ENCODE measurements at regions not wholly inside any gene's neighbourhood (a gene's known extent, or its start where the extent isn't known, plus 50 kb on each side); places are given as distances from the start of the nearest gene placed in this dataset.

DNA sequence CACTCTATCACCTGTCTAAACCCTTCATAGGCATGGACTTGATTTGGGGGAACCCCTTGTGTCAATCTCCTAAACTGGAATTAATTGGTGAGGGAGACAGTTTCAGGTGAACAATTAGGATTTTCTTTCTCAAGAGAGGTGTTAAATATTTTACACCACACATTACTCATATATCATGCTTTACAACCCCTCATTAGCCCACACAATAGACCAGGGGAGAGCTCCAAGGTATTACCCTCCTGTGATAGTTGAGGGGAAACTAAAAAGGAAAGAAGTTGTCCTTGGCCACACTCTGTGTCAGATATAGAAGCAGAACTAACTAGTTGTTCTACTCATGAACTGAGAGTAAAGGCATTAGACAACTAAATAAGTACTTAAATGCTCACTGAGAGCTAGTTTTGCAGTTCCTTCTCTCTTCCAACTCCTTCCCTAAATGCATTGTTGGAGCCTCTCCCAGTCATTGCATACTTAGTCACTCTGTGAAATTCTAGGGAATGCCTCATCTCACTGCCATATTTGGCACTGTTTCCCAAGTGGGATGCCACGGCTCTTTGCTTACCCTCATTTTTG lies 183.7 kb upstream of the CEP162 start:
- Histone ChIP-seq H2AFZ (no peak overlapping the region), H3K27me3 (ENCODE audit: insufficient read depth) (no peaks in the 10 kb centered on the region), H3K9me2 (ENCODE audit: insufficient read depth) (no peaks in the 10 kb centered on the region), H3K36me3 (ENCODE audit: insufficient read depth) (no peaks in the 10 kb centered on the region), H3K4me1 (ENCODE audit: insufficient read depth) (no peaks in the 10 kb centered on the region), H3F3A (replicated peaks; ENCODE audit: low read depth) (no peaks in the 10 kb centered on the region), H3K4me2 (no peak overlapping the region), H3K4me3 (no peak overlapping the region), H3K79me2 (replicated peaks; ENCODE audit: insufficient read depth) (no peaks in the 10 kb centered on the region), H3K27ac (ENCODE audit: low read depth) (no peak overlapping the region), H4K20me1 (replicated peaks; ENCODE audit: insufficient read depth) (no peaks in the 10 kb centered on the region)
- DNase-seq (ENCODE audit: low spot score) (no peak), ATAC-seq (no peak)
- TF ChIP-seq CREB1 (CRISPR knock-in tag; IDR thresholded peaks at IDR 0.05; ENCODE audit: low read depth) (no peak), NANOG (IDR thresholded peaks at IDR 0.05; ENCODE audit: borderline replicate concordance) (no peak), POLR2AphosphoS5 (IDR thresholded peaks at IDR 0.05; ENCODE audit: low read depth) (no peak), ZNF331 (CRISPR knock-in tag; IDR thresholded peaks at IDR 0.05; ENCODE audit: low read depth) (no peak), EZH2phosphoT487 (IDR thresholded peaks at IDR 0.05; ENCODE audit: unreplicated experiment) (no peak), STAT1 (IDR thresholded peaks at IDR 0.05; ENCODE audit: unreplicated experiment) (no peak), ZNF114 (CRISPR knock-in tag; IDR thresholded peaks at IDR 0.05) (no peak), EZH2 (IDR thresholded peaks at IDR 0.05; ENCODE audit: low read depth, unreplicated experiment) (no peak), JUNB (IDR thresholded peaks at IDR 0.05; ENCODE audit: unreplicated experiment) (no peak)
- TF ChIP-seq, protein P1, sequence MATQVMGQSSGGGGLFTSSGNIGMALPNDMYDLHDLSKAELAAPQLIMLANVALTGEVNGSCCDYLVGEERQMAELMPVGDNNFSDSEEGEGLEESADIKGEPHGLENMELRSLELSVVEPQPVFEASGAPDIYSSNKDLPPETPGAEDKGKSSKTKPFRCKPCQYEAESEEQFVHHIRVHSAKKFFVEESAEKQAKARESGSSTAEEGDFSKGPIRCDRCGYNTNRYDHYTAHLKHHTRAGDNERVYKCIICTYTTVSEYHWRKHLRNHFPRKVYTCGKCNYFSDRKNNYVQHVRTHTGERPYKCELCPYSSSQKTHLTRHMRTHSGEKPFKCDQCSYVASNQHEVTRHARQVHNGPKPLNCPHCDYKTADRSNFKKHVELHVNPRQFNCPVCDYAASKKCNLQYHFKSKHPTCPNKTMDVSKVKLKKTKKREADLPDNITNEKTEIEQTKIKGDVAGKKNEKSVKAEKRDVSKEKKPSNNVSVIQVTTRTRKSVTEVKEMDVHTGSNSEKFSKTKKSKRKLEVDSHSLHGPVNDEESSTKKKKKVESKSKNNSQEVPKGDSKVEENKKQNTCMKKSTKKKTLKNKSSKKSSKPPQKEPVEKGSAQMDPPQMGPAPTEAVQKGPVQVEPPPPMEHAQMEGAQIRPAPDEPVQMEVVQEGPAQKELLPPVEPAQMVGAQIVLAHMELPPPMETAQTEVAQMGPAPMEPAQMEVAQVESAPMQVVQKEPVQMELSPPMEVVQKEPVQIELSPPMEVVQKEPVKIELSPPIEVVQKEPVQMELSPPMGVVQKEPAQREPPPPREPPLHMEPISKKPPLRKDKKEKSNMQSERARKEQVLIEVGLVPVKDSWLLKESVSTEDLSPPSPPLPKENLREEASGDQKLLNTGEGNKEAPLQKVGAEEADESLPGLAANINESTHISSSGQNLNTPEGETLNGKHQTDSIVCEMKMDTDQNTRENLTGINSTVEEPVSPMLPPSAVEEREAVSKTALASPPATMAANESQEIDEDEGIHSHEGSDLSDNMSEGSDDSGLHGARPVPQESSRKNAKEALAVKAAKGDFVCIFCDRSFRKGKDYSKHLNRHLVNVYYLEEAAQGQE (IDR thresholded peaks at IDR 0.05; ENCODE audit: unreplicated experiment), result no peak
- TF ChIP-seq, protein P2, sequence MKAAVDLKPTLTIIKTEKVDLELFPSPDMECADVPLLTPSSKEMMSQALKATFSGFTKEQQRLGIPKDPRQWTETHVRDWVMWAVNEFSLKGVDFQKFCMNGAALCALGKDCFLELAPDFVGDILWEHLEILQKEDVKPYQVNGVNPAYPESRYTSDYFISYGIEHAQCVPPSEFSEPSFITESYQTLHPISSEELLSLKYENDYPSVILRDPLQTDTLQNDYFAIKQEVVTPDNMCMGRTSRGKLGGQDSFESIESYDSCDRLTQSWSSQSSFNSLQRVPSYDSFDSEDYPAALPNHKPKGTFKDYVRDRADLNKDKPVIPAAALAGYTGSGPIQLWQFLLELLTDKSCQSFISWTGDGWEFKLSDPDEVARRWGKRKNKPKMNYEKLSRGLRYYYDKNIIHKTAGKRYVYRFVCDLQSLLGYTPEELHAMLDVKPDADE (IDR thresholded peaks at IDR 0.05), result no peak
- TF ChIP-seq, protein P3, sequence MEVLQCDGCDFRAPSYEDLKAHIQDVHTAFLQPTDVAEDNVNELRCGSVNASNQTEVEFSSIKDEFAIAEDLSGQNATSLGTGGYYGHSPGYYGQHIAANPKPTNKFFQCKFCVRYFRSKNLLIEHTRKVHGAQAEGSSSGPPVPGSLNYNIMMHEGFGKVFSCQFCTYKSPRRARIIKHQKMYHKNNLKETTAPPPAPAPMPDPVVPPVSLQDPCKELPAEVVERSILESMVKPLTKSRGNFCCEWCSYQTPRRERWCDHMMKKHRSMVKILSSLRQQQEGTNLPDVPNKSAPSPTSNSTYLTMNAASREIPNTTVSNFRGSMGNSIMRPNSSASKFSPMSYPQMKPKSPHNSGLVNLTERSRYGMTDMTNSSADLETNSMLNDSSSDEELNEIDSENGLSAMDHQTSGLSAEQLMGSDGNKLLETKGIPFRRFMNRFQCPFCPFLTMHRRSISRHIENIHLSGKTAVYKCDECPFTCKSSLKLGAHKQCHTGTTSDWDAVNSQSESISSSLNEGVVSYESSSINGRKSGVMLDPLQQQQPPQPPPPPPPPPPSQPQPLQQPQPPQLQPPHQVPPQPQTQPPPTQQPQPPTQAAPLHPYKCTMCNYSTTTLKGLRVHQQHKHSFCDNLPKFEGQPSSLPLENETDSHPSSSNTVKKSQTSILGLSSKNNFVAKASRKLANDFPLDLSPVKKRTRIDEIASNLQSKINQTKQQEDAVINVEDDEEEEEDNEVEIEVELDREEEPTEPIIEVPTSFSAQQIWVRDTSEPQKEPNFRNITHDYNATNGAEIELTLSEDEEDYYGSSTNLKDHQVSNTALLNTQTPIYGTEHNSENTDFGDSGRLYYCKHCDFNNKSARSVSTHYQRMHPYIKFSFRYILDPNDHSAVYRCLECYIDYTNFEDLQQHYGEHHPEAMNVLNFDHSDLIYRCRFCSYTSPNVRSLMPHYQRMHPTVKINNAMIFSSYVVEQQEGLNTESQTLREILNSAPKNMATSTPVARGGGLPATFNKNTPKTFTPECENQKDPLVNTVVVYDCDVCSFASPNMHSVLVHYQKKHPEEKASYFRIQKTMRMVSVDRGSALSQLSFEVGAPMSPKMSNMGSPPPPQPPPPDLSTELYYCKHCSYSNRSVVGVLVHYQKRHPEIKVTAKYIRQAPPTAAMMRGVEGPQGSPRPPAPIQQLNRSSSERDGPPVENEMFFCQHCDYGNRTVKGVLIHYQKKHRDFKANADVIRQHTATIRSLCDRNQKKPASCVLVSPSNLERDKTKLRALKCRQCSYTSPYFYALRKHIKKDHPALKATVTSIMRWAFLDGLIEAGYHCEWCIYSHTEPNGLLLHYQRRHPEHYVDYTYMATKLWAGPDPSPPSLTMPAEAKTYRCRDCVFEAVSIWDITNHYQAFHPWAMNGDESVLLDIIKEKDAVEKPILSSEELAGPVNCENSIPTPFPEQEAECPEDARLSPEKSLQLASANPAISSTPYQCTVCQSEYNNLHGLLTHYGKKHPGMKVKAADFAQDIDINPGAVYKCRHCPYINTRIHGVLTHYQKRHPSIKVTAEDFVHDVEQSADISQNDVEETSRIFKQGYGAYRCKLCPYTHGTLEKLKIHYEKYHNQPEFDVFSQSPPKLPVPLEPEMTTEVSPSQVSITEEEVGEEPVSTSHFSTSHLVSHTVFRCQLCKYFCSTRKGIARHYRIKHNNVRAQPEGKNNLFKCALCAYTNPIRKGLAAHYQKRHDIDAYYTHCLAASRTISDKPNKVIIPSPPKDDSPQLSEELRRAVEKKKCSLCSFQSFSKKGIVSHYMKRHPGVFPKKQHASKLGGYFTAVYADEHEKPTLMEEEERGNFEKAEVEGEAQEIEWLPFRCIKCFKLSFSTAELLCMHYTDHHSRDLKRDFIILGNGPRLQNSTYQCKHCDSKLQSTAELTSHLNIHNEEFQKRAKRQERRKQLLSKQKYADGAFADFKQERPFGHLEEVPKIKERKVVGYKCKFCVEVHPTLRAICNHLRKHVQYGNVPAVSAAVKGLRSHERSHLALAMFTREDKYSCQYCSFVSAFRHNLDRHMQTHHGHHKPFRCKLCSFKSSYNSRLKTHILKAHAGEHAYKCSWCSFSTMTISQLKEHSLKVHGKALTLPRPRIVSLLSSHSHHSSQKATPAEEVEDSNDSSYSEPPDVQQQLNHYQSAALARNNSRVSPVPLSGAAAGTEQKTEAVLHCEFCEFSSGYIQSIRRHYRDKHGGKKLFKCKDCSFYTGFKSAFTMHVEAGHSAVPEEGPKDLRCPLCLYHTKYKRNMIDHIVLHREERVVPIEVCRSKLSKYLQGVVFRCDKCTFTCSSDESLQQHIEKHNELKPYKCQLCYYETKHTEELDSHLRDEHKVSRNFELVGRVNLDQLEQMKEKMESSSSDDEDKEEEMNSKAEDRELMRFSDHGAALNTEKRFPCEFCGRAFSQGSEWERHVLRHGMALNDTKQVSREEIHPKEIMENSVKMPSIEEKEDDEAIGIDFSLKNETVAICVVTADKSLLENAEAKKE (CRISPR knock-in tag; IDR thresholded peaks at IDR 0.05), result no peak
- TF ChIP-seq, protein P4, sequence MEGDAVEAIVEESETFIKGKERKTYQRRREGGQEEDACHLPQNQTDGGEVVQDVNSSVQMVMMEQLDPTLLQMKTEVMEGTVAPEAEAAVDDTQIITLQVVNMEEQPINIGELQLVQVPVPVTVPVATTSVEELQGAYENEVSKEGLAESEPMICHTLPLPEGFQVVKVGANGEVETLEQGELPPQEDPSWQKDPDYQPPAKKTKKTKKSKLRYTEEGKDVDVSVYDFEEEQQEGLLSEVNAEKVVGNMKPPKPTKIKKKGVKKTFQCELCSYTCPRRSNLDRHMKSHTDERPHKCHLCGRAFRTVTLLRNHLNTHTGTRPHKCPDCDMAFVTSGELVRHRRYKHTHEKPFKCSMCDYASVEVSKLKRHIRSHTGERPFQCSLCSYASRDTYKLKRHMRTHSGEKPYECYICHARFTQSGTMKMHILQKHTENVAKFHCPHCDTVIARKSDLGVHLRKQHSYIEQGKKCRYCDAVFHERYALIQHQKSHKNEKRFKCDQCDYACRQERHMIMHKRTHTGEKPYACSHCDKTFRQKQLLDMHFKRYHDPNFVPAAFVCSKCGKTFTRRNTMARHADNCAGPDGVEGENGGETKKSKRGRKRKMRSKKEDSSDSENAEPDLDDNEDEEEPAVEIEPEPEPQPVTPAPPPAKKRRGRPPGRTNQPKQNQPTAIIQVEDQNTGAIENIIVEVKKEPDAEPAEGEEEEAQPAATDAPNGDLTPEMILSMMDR (conservative IDR thresholded peaks at IDR 0.05; ENCODE audit: low read depth in 2 of 2), result no peak
- Mint-ChIP-seq H3K4me1 (0 out of 3 replicates have a peak, but pooled peaks cover 3% of the 10 kb centered on the region), H3K36me3 (ENCODE audit: low read depth) (no peaks in the 10 kb centered on the region), H3K4me3 (no peak overlapping the region), H3K9me3 (no peaks in the 10 kb centered on the region), H3K27me3 (ENCODE audit: insufficient read depth, low read depth, poor library complexity) (no peaks in the 10 kb centered on the region), H3K27ac (peak overlapping the region; percentile 58)
